ENCODE measurements at regions not wholly inside any gene's neighbourhood (a gene's known extent, or its start where the extent isn't known, plus 50 kb on each side); places are given as distances from the start of the nearest gene placed in this dataset.
"Not testable (repeated sequence)": the region's sequence is repeated elsewhere in the genome, so short reads cannot be mapped to it uniquely, and the experiment has no call there.

DNA sequence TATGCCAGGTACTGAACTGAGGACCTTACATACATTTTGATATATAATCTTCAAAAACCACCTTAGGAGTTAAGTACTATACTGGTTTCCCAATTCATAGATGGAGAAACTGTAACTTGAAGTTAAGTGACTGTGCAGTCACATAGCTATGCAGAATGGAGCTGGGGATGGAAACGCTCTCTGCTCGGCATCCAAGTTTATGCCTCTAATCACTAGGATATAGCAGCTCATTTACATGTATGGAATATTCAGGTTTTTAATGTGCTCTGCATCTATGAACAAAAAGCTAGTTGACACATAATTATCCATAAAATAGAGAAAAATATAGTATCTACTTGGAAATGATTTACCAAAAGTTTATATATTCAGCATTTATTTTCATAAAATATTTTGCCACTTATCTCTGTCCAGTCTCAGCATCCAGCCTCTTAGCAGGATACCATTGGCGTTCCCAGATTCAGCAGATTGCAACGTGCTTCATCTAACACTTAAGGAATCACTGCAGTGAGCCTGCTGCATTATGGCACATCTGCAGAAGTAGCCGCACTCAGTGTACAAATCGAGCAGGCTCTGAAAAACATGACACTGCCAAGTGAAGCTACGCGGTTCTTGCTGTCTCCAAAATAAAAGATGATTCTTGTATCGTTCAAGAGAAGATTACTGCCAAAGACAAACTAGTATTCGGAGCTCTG lies 70.4 kb downstream of the MRPL57 start:
- no peak overlapping the region for H3K4me3 Mint-ChIP-seq (ENCODE audit: low read depth)
- no peaks in the 10 kb centered on the region for H3K4me1 Mint-ChIP-seq (ENCODE audit: low read depth)
- peaks cover 6% of the 10 kb centered on the region for H3K9me3 Mint-ChIP-seq (ENCODE audit: low read depth)
- peaks cover 4% of the 10 kb centered on the region for H3K27me3 Mint-ChIP-seq
- no peak overlapping the region for H3K27ac Mint-ChIP-seq
- no peaks in the 10 kb centered on the region for H3K36me3 Mint-ChIP-seq (ENCODE audit: insufficient read depth)
- no peak for DNase-seq (ENCODE audit: low spot score, unreplicated experiment)
- TF ChIP-seq, protein P1, sequence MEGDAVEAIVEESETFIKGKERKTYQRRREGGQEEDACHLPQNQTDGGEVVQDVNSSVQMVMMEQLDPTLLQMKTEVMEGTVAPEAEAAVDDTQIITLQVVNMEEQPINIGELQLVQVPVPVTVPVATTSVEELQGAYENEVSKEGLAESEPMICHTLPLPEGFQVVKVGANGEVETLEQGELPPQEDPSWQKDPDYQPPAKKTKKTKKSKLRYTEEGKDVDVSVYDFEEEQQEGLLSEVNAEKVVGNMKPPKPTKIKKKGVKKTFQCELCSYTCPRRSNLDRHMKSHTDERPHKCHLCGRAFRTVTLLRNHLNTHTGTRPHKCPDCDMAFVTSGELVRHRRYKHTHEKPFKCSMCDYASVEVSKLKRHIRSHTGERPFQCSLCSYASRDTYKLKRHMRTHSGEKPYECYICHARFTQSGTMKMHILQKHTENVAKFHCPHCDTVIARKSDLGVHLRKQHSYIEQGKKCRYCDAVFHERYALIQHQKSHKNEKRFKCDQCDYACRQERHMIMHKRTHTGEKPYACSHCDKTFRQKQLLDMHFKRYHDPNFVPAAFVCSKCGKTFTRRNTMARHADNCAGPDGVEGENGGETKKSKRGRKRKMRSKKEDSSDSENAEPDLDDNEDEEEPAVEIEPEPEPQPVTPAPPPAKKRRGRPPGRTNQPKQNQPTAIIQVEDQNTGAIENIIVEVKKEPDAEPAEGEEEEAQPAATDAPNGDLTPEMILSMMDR (IDR thresholded peaks at IDR 0.05; ENCODE audit: unreplicated experiment) = no peak

DNA sequence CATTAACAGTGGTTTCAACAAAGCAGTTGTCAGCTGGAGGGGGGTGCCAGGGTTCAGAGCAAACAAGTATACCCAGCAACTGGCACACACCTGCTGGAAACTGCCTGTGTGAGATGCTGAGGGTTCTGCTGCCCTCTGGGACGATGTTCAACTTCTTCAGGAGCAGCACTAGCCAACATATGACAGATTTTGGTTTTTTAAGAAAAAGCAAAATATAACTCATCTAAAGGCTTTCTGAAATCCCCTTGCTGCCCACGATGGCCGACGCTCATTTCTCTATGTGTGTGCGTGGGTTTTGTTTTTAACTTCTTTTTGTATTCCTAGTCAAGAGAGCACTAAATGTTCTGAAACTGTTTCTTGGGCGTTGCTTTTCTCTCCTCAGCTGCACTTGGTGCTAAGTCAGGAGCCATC lies 79.9 kb downstream of the MRPL57 start:
- Mint-ChIP-seq H3K4me3 (ENCODE audit: low read depth) (no peak overlapping the region), H3K27me3 (no peaks in the 10 kb centered on the region), H3K9me3 (ENCODE audit: low read depth) (peaks cover 6% of the 10 kb centered on the region), H3K27ac (no peak overlapping the region), H3K36me3 (ENCODE audit: insufficient read depth) (no peaks in the 10 kb centered on the region), H3K4me1 (ENCODE audit: low read depth) (no peaks in the 10 kb centered on the region)
- no peak for DNase-seq (ENCODE audit: low spot score, unreplicated experiment)
- TF ChIP-seq, protein P1 (IDR thresholded peaks at IDR 0.05; ENCODE audit: unreplicated experiment) = no peak

DNA sequence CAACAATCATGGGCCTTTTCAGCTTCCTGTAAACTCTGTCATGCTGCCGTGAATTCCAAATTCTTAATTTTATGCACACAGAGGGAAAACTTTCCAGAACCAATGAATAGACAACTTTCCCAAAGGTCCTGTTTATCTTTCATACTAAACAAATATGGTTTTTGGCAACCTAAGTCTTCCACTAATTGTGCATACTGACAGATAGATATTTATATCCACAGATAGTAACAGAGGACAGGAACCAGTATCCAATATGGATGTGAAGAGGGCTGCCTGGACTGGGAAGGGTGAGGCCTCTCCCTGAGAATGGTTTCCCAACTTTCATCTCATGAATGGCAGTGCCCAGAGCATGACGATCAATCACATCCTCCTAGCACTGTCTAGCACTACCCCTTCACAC lies 80.4 kb downstream of the MRPL57 start:
- Mint-ChIP-seq H3K9me3 (ENCODE audit: low read depth) (peaks cover 2% of the 10 kb centered on the region), H3K4me3 (ENCODE audit: low read depth) (no peak overlapping the region), H3K36me3 (ENCODE audit: insufficient read depth) (no peaks in the 10 kb centered on the region), H3K27ac (no peak overlapping the region), H3K27me3 (no peaks in the 10 kb centered on the region), H3K4me1 (ENCODE audit: low read depth) (no peaks in the 10 kb centered on the region)
- TF ChIP-seq, protein P1 (IDR thresholded peaks at IDR 0.05; ENCODE audit: unreplicated experiment) = no peak
- no peak for DNase-seq (ENCODE audit: low spot score, unreplicated experiment)

DNA sequence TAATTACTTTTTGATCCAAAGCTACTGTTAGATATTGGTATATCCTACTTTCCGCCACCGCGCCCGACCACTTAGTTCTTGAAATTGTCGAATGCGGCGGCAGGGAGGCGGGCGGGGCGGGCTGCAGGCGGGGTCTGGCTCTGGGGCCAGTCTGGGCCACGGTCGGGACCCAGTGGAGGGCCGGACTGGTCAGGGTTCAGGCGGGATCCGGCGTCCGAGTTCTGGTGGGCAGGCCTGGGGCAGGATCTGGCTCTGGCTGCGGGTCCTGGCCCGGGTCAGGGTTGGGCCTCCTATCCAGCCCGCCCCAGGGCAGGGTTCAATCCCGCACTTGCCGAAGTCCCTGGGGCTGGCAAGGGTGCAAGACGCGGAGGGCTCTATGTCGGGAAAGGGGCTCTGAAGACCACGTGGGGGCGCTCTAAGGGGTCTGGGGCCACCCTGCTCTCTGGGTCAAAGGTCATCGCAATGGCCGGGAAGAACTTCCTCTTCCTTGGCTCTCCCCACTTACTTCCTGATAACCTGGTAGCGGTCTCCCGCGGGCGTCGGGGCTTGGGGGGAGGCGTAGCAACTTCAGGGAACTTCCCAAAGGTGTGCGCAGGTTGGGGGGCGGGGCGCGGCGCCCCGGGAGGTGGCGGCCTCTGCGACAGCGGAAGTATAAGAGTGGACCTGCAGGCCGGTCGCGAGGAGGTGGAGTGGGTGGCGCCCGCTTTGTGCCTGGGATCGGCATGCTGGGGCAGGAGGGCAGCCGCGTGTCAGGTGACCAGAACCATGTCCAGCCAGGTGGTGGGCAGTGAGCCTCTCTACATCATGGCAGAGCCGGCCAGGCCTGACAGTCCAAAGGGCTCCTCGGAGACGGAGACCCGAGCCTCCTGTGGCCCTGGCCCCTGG lies 83.4 kb downstream of the MRPL57 start:
- H3K36me3 Mint-ChIP-seq (ENCODE audit: insufficient read depth) = no peaks in the 10 kb centered on the region
- H3K27me3 Mint-ChIP-seq = no peaks in the 10 kb centered on the region
- no peak overlapping the region for H3K4me3 Mint-ChIP-seq (ENCODE audit: low read depth)
- no peak for DNase-seq (ENCODE audit: low spot score, unreplicated experiment)
- no peaks in the 10 kb centered on the region for H3K9me3 Mint-ChIP-seq (ENCODE audit: low read depth)
- H3K4me1 Mint-ChIP-seq (ENCODE audit: low read depth) = peaks cover 1% of the 10 kb centered on the region
- TF ChIP-seq, protein P1 (IDR thresholded peaks at IDR 0.05; ENCODE audit: unreplicated experiment) = no peak
- no peak overlapping the region for H3K27ac Mint-ChIP-seq

DNA sequence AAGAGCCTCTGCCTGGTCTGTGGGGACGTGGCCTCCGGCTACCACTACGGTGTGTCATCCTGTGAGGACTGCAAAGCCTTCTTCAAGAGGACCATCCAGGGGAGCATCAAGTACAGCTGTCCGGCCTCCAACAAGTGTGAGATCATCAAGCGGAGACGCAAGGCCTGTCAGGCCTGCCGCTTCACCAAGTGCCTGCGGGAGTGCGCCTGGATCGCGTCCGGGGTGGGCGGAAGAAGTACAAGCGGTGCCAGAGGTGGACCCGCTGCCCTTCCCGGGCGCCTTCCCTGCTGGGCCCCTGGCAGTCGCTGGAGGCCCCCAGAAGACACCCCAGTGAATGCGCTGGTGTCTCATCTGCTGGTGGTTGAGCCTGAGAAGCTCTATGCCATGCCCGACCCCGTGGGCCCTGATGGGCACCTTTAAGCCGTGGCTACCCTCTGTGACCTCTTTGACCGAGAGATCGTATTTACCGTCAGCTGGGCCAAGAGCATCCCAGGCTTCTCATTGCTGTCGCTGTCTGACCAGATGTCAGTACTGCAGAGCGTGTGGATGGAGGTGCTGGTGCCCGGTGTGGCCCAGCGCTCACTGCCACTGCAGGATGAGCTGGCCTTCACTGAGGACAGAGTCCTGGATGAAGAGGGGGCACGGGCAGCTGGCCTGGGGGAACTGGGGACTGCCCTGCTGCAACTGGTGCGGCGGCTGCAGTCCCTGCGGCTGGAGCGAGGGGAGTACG lies 84.3 kb downstream of the MRPL57 start:
- not testable (repeated sequence) for DNase-seq (ENCODE audit: low spot score, unreplicated experiment); H3K4me1 Mint-ChIP-seq (ENCODE audit: low read depth); H3K27ac Mint-ChIP-seq; H3K36me3 Mint-ChIP-seq (ENCODE audit: insufficient read depth); H3K9me3 Mint-ChIP-seq (ENCODE audit: low read depth); H3K4me3 Mint-ChIP-seq (ENCODE audit: low read depth); H3K27me3 Mint-ChIP-seq

DNA sequence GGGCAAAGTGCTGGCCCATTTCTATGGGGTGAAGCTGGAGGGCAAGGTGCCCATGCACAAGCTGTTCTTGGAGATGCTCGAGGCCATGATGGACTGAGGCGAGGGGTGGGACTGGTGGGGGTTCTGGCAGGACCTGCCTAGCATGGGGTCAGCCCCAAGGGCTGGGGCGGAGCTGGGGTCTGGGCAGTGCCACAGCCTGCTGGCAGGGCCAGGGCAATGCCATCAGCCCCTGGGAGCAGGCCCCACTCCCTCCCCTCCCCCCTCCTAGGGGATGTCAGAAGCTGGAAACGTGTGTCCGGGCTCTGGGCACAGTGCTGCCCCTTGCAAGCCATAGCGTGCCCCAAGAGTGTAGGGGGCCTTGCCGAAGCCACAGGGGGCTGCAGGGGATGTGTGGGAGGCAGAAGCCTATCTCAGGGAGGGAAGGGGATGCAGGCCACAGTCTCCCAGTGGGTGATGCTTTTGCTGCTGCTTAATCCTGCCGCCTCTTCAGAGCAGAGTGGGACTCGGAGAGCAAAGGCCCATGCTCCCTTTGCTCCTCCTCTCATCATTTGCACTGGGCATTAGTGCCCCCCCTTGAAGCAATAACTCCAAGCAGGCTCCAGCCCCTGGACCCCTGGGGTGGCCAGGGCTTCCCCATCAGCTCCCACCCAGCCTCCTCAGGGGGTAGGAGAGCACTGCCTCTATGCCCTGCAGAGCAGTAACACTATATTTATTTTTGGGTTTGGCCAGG lies 85.2 kb downstream of the MRPL57 start:
- not testable (repeated sequence) for H3K36me3 Mint-ChIP-seq (ENCODE audit: insufficient read depth); H3K27me3 Mint-ChIP-seq; H3K27ac Mint-ChIP-seq; H3K9me3 Mint-ChIP-seq (ENCODE audit: low read depth); H3K4me3 Mint-ChIP-seq (ENCODE audit: low read depth); H3K4me1 Mint-ChIP-seq (ENCODE audit: low read depth); DNase-seq (ENCODE audit: low spot score, unreplicated experiment)

DNA sequence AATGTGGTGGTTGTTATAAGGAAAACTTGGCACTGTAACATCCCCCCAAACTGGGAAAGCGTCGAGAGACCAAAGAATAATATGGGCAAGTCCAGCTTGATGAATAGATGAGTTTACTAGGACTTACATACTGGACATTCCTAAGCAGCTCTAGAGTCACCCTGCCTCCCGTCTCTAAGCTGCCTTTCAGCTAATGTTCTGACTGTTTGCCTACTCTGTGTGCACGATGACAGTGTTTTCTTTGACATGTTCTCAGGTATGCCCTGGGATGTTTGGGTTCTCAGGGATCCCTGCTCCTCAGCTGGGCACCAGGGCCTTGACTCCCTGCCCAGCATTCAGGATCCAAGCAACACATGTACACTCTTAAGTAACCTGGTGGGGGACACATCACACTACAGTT lies 87.5 kb downstream of the MRPL57 start:
- H3K36me3 Mint-ChIP-seq (ENCODE audit: insufficient read depth); H3K27ac Mint-ChIP-seq; H3K27me3 Mint-ChIP-seq; DNase-seq (ENCODE audit: low spot score, unreplicated experiment); H3K4me1 Mint-ChIP-seq (ENCODE audit: low read depth); H3K9me3 Mint-ChIP-seq (ENCODE audit: low read depth); H3K4me3 Mint-ChIP-seq (ENCODE audit: low read depth): not testable (repeated sequence)

DNA sequence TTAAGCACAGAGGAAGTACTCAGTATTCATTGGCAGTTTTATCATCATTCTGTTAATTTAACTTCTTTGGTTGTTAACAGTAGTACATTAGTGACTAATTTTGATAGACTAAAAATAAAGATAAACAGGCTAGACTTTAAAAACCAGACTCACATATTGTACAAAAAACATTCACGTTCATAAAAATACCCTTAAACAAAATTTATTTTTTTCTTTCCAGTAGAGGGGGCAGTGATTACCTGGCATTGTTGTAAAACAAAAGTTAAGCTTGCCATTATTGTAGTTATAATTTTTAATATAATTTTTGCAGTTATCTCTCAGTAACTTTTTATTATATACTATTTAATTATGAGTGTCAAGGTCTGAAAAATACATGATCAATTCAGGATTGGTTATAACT lies 92.0 kb downstream of the MRPL57 start:
- not testable (repeated sequence) for DNase-seq (ENCODE audit: low spot score, unreplicated experiment); H3K27me3 Mint-ChIP-seq; H3K4me1 Mint-ChIP-seq (ENCODE audit: low read depth); H3K36me3 Mint-ChIP-seq (ENCODE audit: insufficient read depth); H3K4me3 Mint-ChIP-seq (ENCODE audit: low read depth); H3K9me3 Mint-ChIP-seq (ENCODE audit: low read depth); H3K27ac Mint-ChIP-seq
